ENCODE measurements at regions not wholly inside any gene's neighbourhood (a gene's known extent, or its start where the extent isn't known, plus 50 kb on each side); places are given as distances from the start of the nearest gene placed in this dataset.

- TF ChIP-seq, protein P1, sequence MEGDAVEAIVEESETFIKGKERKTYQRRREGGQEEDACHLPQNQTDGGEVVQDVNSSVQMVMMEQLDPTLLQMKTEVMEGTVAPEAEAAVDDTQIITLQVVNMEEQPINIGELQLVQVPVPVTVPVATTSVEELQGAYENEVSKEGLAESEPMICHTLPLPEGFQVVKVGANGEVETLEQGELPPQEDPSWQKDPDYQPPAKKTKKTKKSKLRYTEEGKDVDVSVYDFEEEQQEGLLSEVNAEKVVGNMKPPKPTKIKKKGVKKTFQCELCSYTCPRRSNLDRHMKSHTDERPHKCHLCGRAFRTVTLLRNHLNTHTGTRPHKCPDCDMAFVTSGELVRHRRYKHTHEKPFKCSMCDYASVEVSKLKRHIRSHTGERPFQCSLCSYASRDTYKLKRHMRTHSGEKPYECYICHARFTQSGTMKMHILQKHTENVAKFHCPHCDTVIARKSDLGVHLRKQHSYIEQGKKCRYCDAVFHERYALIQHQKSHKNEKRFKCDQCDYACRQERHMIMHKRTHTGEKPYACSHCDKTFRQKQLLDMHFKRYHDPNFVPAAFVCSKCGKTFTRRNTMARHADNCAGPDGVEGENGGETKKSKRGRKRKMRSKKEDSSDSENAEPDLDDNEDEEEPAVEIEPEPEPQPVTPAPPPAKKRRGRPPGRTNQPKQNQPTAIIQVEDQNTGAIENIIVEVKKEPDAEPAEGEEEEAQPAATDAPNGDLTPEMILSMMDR (IDR thresholded peaks at IDR 0.05): no peak
- TF ChIP-seq ZFX (IDR thresholded peaks at IDR 0.05; ENCODE audit: borderline replicate concordance): no peak
Observed at GRCh38 chr13:22148187-22148586, 477.3 kb downstream of the FGF9 start.

All from 22Rv1 (cell line).